Natural killer cell (primary cell): ENCODE measurements at regions not wholly inside any gene's neighbourhood (a gene's known extent, or its start where the extent isn't known, plus 50 kb on each side); places are given as distances from the start of the nearest gene placed in this dataset.

Experiments used
- ATAC-seq, 3 donors: fragments of 150-1000 bp in 2 of 3; fragments of 200-7000 bp in 1 of 3; cut with Tn5 transposase; 1 replicate in 1 of 3; 2 replicates in 2 of 3; pipeline ENCODE4 v1.10.0; 2021; ENCODE audit warnings: mild to moderate bottlenecking in 2 of 3, moderate library complexity in 2 of 3
- DNase-seq, 2 donors: peaks; one replicate each; pipeline versions ENCODE4 v3.0.0 to v3.0.0-alpha.2; 2013 to 2021; ENCODE audit warnings: mixed read lengths in 1 of 2
- H3K27ac ChIP-seq: one replicate; pipeline ENCODE4 v1.5.1; 2013; ENCODE audit warnings: mild to moderate bottlenecking, low read length
- H3K27me3 ChIP-seq: one replicate; pipeline ENCODE4 v1.6.1; 2013; ENCODE audit warnings: low read length; ENCODE audit not compliant: control insufficient read depth, insufficient read depth
- H3K36me3 ChIP-seq: one replicate; pipeline ENCODE4 v1.6.1; 2013; ENCODE audit warnings: low read length; ENCODE audit not compliant: control insufficient read depth, insufficient read depth
- H3K4me1 ChIP-seq: one replicate; pipeline ENCODE4 v1.6.1; 2013; ENCODE audit warnings: low read length; ENCODE audit not compliant: control insufficient read depth, insufficient read depth
- H3K4me3 ChIP-seq: one replicate; pipeline ENCODE4 v1.5.1; 2013; ENCODE audit warnings: low read length
- H3K9me3 ChIP-seq: one replicate; pipeline ENCODE4 v1.6.1; 2013; ENCODE audit warnings: low read length; ENCODE audit not compliant: control insufficient read depth, insufficient read depth
- H3K27ac Mint-ChIP-seq, 2 donors: one replicate each; pipeline ENCODE4 v1.8.0; 2022; ENCODE audit warnings: mild to moderate bottlenecking in 2 of 2, mixed read lengths in 2 of 2, moderate library complexity in 1 of 2
- H3K27me3 Mint-ChIP-seq, 2 donors: one replicate each; pipeline ENCODE4 v1.8.0; 2022; ENCODE audit warnings: low read depth in 2 of 2, mixed read lengths in 2 of 2
- H3K36me3 Mint-ChIP-seq: one replicate; pipeline ENCODE4 v1.8.0; 2022; ENCODE audit warnings: mixed read lengths
- H3K4me1 Mint-ChIP-seq, 2 donors: one replicate each; pipeline ENCODE4 v1.8.0; 2022; ENCODE audit warnings: mixed read lengths in 2 of 2
- H3K4me3 Mint-ChIP-seq: one replicate; pipeline ENCODE4 v1.8.0; 2022; ENCODE audit warnings: mild to moderate bottlenecking, moderate library complexity, mixed read lengths
- H3K9me3 Mint-ChIP-seq, 2 donors: one replicate each; pipeline ENCODE4 v1.8.0; 2022; ENCODE audit warnings: mixed read lengths in 2 of 2
- WGBS: methylation state at CpG from one replicate; pipeline ENCODE4 v1.1.7; 2013; ENCODE audit warnings: missing lambda C conversion rate; ENCODE audit not compliant: insufficient coverage; 5-methylcytosine and 5-hydroxymethylcytosine counted together
- intact Hi-C: fragments of 100-400 bp; cut with micrococcal nuclease; formaldehyde crosslinking; loops from one replicate; pipeline ENCODE4 v1.14.2; 2022
- TF ChIP-seq, protein P1 (sequence below): fragments of 200-600 bp; IDR thresholded peaks from one replicate; pipeline ENCODE4 v1.8.0; 2022; ENCODE audit warnings: antibody characterized with exemption

DNA sequence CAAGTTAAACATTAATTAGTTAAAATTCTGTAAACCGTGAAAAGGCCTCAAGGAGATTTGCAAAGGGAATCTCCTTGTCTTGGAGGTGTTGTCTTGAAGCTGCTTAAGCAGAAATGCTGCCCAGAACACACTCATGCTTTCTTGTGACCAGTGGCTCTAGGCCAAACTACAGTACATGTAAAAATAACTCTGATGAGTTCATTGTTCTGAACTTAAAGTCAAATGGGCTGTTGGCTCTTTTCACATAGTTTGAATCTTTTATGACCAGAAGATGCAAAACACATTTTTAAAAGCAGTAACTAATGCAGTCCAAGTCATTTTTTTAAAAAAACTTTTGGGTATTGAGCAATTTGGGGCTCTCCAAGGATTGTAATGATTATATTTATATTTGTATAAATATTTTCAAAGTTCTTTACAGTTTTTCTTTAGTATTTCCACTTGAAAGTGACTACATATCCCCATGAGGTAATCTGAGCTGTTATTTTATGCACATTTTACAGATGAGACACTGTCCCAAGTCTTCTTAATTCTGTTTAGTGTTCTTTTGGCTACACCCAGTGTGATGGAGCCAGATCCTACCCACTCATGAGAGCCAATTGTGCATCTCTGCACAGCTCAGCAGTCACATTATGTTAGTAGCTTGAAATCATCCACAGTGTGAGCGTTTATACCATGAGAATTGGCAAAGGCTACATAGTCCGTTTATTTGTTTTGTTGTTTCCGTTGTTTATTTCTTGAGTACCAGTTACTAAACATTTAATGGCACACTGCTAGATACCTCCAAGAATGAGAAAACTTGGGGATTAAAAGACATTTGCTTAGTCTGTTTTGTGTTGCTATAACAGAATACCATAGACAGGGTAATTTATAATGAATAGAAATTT is 112.8 kb upstream of the ATXN3L start:
- ATAC-seq = no peak
- intact Hi-C loops = no loop called here
- Mint-ChIP-seq H3K9me3 (no peaks in the 10 kb centered on the region), H3K27ac (no peak overlapping the region), H3K27me3 (peaks cover 0 to 14% of the 10 kb centered on the region in 2 donors), H3K36me3 (no peaks in the 10 kb centered on the region), H3K4me1 (peaks cover 15 to 18% of the 10 kb centered on the region in 2 donors), H3K4me3 (no peak overlapping the region)
- no peaks in the 10 kb centered on the region for H3K36me3 ChIP-seq
- no peak for DNase-seq
- no peak overlapping the region for H3K27ac ChIP-seq
- TF ChIP-seq, protein P1, sequence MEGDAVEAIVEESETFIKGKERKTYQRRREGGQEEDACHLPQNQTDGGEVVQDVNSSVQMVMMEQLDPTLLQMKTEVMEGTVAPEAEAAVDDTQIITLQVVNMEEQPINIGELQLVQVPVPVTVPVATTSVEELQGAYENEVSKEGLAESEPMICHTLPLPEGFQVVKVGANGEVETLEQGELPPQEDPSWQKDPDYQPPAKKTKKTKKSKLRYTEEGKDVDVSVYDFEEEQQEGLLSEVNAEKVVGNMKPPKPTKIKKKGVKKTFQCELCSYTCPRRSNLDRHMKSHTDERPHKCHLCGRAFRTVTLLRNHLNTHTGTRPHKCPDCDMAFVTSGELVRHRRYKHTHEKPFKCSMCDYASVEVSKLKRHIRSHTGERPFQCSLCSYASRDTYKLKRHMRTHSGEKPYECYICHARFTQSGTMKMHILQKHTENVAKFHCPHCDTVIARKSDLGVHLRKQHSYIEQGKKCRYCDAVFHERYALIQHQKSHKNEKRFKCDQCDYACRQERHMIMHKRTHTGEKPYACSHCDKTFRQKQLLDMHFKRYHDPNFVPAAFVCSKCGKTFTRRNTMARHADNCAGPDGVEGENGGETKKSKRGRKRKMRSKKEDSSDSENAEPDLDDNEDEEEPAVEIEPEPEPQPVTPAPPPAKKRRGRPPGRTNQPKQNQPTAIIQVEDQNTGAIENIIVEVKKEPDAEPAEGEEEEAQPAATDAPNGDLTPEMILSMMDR = no peak
- no peak overlapping the region for H3K4me3 ChIP-seq
- no peaks in the 10 kb centered on the region for H3K9me3 ChIP-seq
- no peaks in the 10 kb centered on the region for H3K27me3 ChIP-seq
- 100% methylated on average over 2 of the region's 4 CpGs for WGBS
- peaks cover 8% of the 10 kb centered on the region for H3K4me1 ChIP-seq

DNA sequence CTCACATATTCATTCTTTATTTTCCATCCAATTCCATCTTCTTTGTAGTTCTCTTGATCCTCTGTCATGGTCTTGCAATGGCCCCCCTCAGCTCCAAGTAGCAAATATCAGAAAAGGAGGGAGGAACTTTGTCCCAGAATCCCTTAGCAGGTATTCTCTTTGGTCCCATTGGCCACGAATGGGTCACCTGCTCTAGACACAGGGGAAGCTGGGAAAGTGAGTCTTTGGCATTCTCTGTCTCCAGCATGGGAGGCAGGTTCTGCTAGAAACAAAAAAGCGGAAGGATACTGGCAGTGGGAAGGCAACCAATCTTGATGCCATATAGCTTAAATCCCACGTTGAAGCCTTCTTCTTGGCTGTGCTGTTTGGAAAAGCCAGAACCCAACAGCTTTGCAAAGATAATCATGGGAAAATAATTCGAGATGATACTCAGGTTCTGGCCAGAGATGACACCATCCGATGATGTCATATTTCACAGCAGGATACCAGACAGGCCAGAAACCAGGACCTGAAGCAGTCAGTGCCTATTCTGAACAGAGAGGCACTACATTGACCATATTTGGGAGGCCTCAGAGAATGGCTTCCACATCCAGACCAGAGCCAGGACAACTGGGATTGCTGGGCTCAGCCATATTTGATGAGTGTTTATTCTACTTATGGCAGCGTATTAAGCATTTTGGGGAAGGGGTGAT is 110.4 kb upstream of the ATXN3L start:
- no peaks in the 10 kb centered on the region for H3K36me3 ChIP-seq
- H3K4me3 ChIP-seq = no peak overlapping the region
- DNase-seq (no peak), ATAC-seq (no peak)
- intact Hi-C loops = no loop called here
- H3K27me3 Mint-ChIP-seq = peaks cover 0 to 13% of the 10 kb centered on the region in 2 donors
- no peaks in the 10 kb centered on the region for H3K9me3 ChIP-seq
- H3K4me3 Mint-ChIP-seq = no peak overlapping the region
- no peaks in the 10 kb centered on the region for H3K9me3 Mint-ChIP-seq
- TF ChIP-seq, protein P1 = no peak
- H3K4me1 ChIP-seq = peaks cover 10% of the 10 kb centered on the region
- no peak overlapping the region for H3K27ac Mint-ChIP-seq
- no peak overlapping the region for H3K27ac ChIP-seq
- peaks cover 18 to 21% of the 10 kb centered on the region in 2 donors for H3K4me1 Mint-ChIP-seq
- H3K27me3 ChIP-seq = no peaks in the 10 kb centered on the region
- no peaks in the 10 kb centered on the region for H3K36me3 Mint-ChIP-seq
- WGBS = 99% methylated on average over 5 of the region's 6 CpGs

DNA sequence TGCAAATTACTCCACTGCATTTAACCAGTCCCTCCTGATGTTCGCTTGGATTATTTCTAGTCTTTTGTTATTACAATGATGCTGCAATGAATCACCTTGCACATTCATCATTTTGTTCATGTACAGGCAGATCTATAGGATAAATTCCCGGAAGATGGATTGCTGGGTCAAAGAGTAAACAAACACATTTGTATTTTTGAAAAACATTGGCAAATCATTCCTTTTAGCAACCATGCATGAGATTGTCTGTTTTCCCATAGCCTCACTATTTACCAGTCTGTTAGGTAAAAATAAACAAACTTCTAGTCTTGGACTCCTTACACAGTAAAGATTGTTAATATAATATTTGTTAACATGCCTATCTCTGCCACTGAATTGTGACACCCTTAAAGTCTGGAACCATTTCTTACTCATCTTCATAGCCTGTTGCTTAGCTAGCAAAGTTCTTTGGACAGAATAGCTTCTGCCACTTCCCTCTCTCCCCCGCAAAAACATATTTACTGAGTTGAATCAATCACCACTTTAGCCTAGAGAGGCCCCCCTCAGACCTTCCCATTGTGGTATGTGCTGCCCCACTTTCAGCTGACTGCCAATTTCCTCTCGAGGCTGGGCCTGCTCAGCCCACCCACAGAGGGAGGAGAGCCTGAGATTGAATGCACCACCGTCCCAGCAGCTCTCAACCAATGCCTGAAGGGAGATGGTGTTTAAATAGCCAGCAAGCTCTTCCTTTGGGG is 108.4 kb upstream of the ATXN3L start:
- no peak overlapping the region for H3K27ac ChIP-seq
- WGBS = 42% methylated on average over 5 of the region's 5 CpGs
- intact Hi-C loops = no loop called here
- H3K36me3 Mint-ChIP-seq = no peaks in the 10 kb centered on the region
- H3K4me1 Mint-ChIP-seq = peaks cover 18 to 21% of the 10 kb centered on the region in 2 donors
- H3K9me3 Mint-ChIP-seq = no peaks in the 10 kb centered on the region
- peak in 1 of 2 donors; percentile 1 for DNase-seq
- no peaks in the 10 kb centered on the region for H3K27me3 ChIP-seq
- ATAC-seq = peak; percentile 14 to 64 (median 44)
- H3K9me3 ChIP-seq = no peaks in the 10 kb centered on the region
- H3K27me3 Mint-ChIP-seq = peaks cover 0 to 22% of the 10 kb centered on the region in 2 donors
- TF ChIP-seq, protein P1 = no peak
- H3K36me3 ChIP-seq = no peaks in the 10 kb centered on the region
- H3K4me1 ChIP-seq = peaks cover 10% of the 10 kb centered on the region
- peak overlapping the region; percentile 50 to 81 for H3K27ac Mint-ChIP-seq
- H3K4me3 ChIP-seq = no peak overlapping the region
- no peak overlapping the region for H3K4me3 Mint-ChIP-seq
